ENCODE measurements at regions not wholly inside any gene's neighbourhood (a gene's known extent, or its start where the extent isn't known, plus 50 kb on each side); places are given as distances from the start of the nearest gene placed in this dataset.

- no peak for TF ChIP-seq NFATC3 (CRISPR knock-in tag; IDR thresholded peaks at IDR 0.05)
- no peak for TF ChIP-seq U2AF1 (optimal IDR thresholded peaks at IDR 0.05; ENCODE audit: low read depth, low read length)
- no peak for TF ChIP-seq KLF15 (CRISPR knock-in tag; IDR thresholded peaks at IDR 0.05; ENCODE audit: borderline replicate concordance)
- no peak for TF ChIP-seq ZBTB7B (CRISPR knock-in tag; IDR thresholded peaks at IDR 0.05)
These were observed 103.7 kb downstream of the DYRK2 start (continued) for GRCh38 chr12:67752226-67752732.

- H3K4me2 ChIP-seq (ENCODE audit: low read depth, low read length), result no peak overlapping the region
- WGBS (ENCODE audit: low lambda C conversion rate), result 8% methylated on average over 9 of the region's 9 CpGs
- no peak overlapping the region for H3K9ac ChIP-seq (ENCODE audit: insufficient read depth, low read depth, low read length)
- ChIA-PET POLR2A (no interaction called here), CTCF (ENCODE audit: low intra/inter-chr PET ratio, low total read pairs) (no interaction called here)
- H3K27me3 ChIP-seq (ENCODE audit: control insufficient read depth in 1 of 2, insufficient read depth in 2 of 2, low read length in 2 of 2), result peaks cover 0 to 7% of the 10 kb centered on the region in 2 experiments; a peak in 2 of 5 replicates
- no peak overlapping the region for H3K4me3 ChIP-seq (replicated peaks in 1 of 3; ENCODE audit: insufficient read depth in 1 of 3, low read depth in 2 of 3, low read length in 3 of 3)
- no peaks in the 10 kb centered on the region for H3K4me1 ChIP-seq (ENCODE audit: insufficient read depth, low read length)
- no peaks in the 10 kb centered on the region for H3K9me3 ChIP-seq (ENCODE audit: low read length)
- H3K27ac ChIP-seq (ENCODE audit: extremely low read length, insufficient read depth, low read length), result no peak overlapping the region
- H2AFZ ChIP-seq (ENCODE audit: low read length), result no peak overlapping the region
- intact Hi-C loops (cut with micrococcal nuclease; ENCODE audit: unreplicated experiment) (no loop called here), in situ Hi-C loops (cut with HindIII; ENCODE audit: extremely low pct_ligation_motif_present, low pct_unique_long_range_greater_than_20kb) (no loop called here)
- no TSS peak for BruUV-seq (replicated peaks)
- ATAC-seq (no peak), FAIRE-seq (no peak), DNase-seq (ENCODE audit: low spot score) (no peak)
- no peaks in the 10 kb centered on the region for H3K79me2 ChIP-seq (ENCODE audit: insufficient read depth, low read length)
- no peaks in the 10 kb centered on the region for H3K36me3 ChIP-seq (replicated peaks in 1 of 2; ENCODE audit: control insufficient read depth in 1 of 2, insufficient read depth in 2 of 2, low read length in 2 of 2)
- no peaks in the 10 kb centered on the region for H4K20me1 ChIP-seq (ENCODE audit: insufficient read depth, low read length)
- TF ChIP-seq ZNF350 (CRISPR knock-in tag; IDR thresholded peaks at IDR 0.05; ENCODE audit: borderline replicate concordance, low read depth), result no peak
- no peak for TF ChIP-seq ZNF18 (CRISPR knock-in tag; IDR thresholded peaks at IDR 0.05; ENCODE audit: insufficient replicate concordance)
- TF ChIP-seq ZNF773 (CRISPR knock-in tag; IDR thresholded peaks at IDR 0.05; ENCODE audit: borderline replicate concordance), result no peak
- no peak for TF ChIP-seq ZNF354B (CRISPR knock-in tag; IDR thresholded peaks at IDR 0.05)
- no peak for TF ChIP-seq MYPOP (CRISPR knock-in tag; IDR thresholded peaks at IDR 0.05)
- TF ChIP-seq EED (CRISPR knock-in tag; IDR thresholded peaks at IDR 0.05), result no peak
- no peak for TF ChIP-seq ZNF790 (CRISPR knock-in tag; IDR thresholded peaks at IDR 0.05; ENCODE audit: borderline replicate concordance)
- no peak for TF ChIP-seq ZSCAN30 (CRISPR knock-in tag; IDR thresholded peaks at IDR 0.05)
- no peak for TF ChIP-seq LBX2 (CRISPR knock-in tag; IDR thresholded peaks at IDR 0.05; ENCODE audit: borderline replicate concordance)
- TF ChIP-seq JUN (CRISPR knock-in tag; IDR thresholded peaks at IDR 0.05), result no peak
- TF ChIP-seq TOPORS (CRISPR knock-in tag; IDR thresholded peaks at IDR 0.05), result no peak
- no peak for TF ChIP-seq HOXD1 (CRISPR knock-in tag; IDR thresholded peaks at IDR 0.05)
- no peak for TF ChIP-seq ZMAT5 (CRISPR knock-in tag; IDR thresholded peaks at IDR 0.05; ENCODE audit: borderline replicate concordance, low read depth)
- TF ChIP-seq ZNF296 (CRISPR knock-in tag; conservative IDR thresholded peaks at IDR 0.05), result no peak
These were observed 106.6 kb downstream of the DYRK2 start for GRCh38 chr12:67754933-67755697.
